GM23338 (cell line): ENCODE measurements at regions not wholly inside any gene's neighbourhood (a gene's known extent, or its start where the extent isn't known, plus 50 kb on each side); places are given as distances from the start of the nearest gene placed in this dataset.

Source experiments
- ATAC-seq: fragments of 200-7000 bp; cut with Tn5 transposase; 3 replicates; pipeline ENCODE4 v1.9.1; 2020
- DNase-seq: peaks from one replicate; pipeline ENCODE4 v3.0.0-alpha.2; 2015; ENCODE audit warnings: low spot score
- H2AFZ ChIP-seq: fragments of 200-600 bp; sonication (generic); 2 replicates; pipeline ENCODE4 v1.8.0; 2016; ENCODE audit warnings: antibody characterized with exemption, mild to moderate bottlenecking, moderate library complexity
- H3F3A ChIP-seq: fragments of 200-600 bp; sonication (generic); replicated peaks from 2 replicates; pipeline ENCODE4 v1.8.0; 2017; ENCODE audit warnings: antibody characterized with exemption, mixed run types, low read depth
- H3K27ac ChIP-seq: fragments of 200-600 bp; sonication (generic); 2 replicates; pipeline ENCODE4 v1.6.1; 2016; ENCODE audit warnings: low read depth
- H3K27me3 ChIP-seq: fragments of 200-600 bp; sonication (generic); 2 replicates; pipeline ENCODE4 v1.8.0; 2016; ENCODE audit warnings: mild to moderate bottlenecking, mixed run types, moderate library complexity; ENCODE audit not compliant: insufficient read depth
- H3K36me3 ChIP-seq: fragments of 200-600 bp; sonication (generic); 2 replicates; pipeline ENCODE4 v1.8.0; 2016; ENCODE audit warnings: mild to moderate bottlenecking; ENCODE audit not compliant: insufficient read depth
- H3K4me1 ChIP-seq: fragments of 200-600 bp; sonication (generic); 2 replicates; pipeline ENCODE4 v1.8.0; 2016; ENCODE audit warnings: mild to moderate bottlenecking, moderate library complexity; ENCODE audit not compliant: insufficient read depth
- H3K4me2 ChIP-seq: fragments of 200-600 bp; sonication (generic); 2 replicates; pipeline ENCODE4 v1.7.1; 2017; ENCODE audit warnings: mixed run types
- H3K4me3 ChIP-seq: fragments of 200-600 bp; sonication (generic); 2 replicates; pipeline ENCODE4 v1.6.1; 2016; ENCODE audit warnings: mixed run types
- H3K79me2 ChIP-seq: fragments of 200-600 bp; sonication (generic); replicated peaks from 2 replicates; pipeline ENCODE4 v1.8.0; 2017; ENCODE audit warnings: mild to moderate bottlenecking; ENCODE audit not compliant: insufficient read depth
- H3K9me2 ChIP-seq: fragments of 200-600 bp; sonication (generic); 2 replicates; pipeline ENCODE4 v1.8.0; 2017; ENCODE audit not compliant: insufficient read depth
- H4K20me1 ChIP-seq: fragments of 200-600 bp; sonication (generic); replicated peaks from 2 replicates; pipeline ENCODE4 v1.8.0; 2017; ENCODE audit warnings: mild to moderate bottlenecking; ENCODE audit not compliant: insufficient read depth
- H3K27ac Mint-ChIP-seq: 2 replicates; pipeline ENCODE4 v1.8.0; 2020; ENCODE audit warnings: inconsistent platforms, mild to moderate bottlenecking, moderate library complexity, mixed read lengths
- H3K27me3 Mint-ChIP-seq: 3 replicates; pipeline ENCODE4 v1.8.0; 2022; ENCODE audit warnings: low read depth, mild to moderate bottlenecking, moderate library complexity, mixed read lengths, inconsistent platforms; ENCODE audit not compliant: insufficient read depth, poor library complexity
- H3K36me3 Mint-ChIP-seq: 3 replicates; pipeline ENCODE4 v1.8.0; 2021; ENCODE audit warnings: low read depth, mild to moderate bottlenecking, inconsistent platforms, moderate library complexity, mixed read lengths
- H3K4me1 Mint-ChIP-seq: 3 replicates; pipeline ENCODE4 v1.8.0; 2020; ENCODE audit warnings: mild to moderate bottlenecking, inconsistent platforms, mixed read lengths
- H3K4me3 Mint-ChIP-seq: 3 replicates; pipeline ENCODE4 v1.8.0; 2021; ENCODE audit warnings: moderate library complexity, mild to moderate bottlenecking, inconsistent platforms, mixed read lengths
- H3K9me3 Mint-ChIP-seq: 3 replicates; pipeline ENCODE4 v1.8.0; 2020; ENCODE audit warnings: moderate library complexity, mild to moderate bottlenecking, inconsistent platforms, mixed read lengths
- CREB1 ChIP-seq: fragments of 250-450 bp; sonication (Bioruptor Pico); IDR thresholded peaks from 2 replicates; pipeline ENCODE4 v1.5.0; 2020; ENCODE audit warnings: low read depth, mild to moderate bottlenecking, moderate library complexity
- CTCF ChIP-seq, 2 experiments: fragments of 200-600 bp in 1 of 2; sonication (generic) in 1 of 2; conservative IDR thresholded peaks; 2 replicates each; pipeline versions ENCODE4 v1.5.1 to v1.6.1; 2016 to 2017; ENCODE audit warnings: antibody characterized with exemption in 2 of 2, low read depth in 2 of 2, mild to moderate bottlenecking in 2 of 2, moderate library complexity in 1 of 2
- EZH2 ChIP-seq: fragments of 200-600 bp; sonication (generic); IDR thresholded peaks from one replicate; pipeline ENCODE4 v1.8.0; 2017; ENCODE audit warnings: antibody characterized with exemption, mild to moderate bottlenecking, low read depth; ENCODE audit not compliant: unreplicated experiment
- EZH2phosphoT487 ChIP-seq: fragments of 200-600 bp; sonication (generic); IDR thresholded peaks from one replicate; pipeline ENCODE4 v1.8.1; 2018; ENCODE audit warnings: antibody characterized with exemption; ENCODE audit not compliant: unreplicated experiment
- JUNB ChIP-seq: IDR thresholded peaks from one replicate; pipeline ENCODE4 v1.6.1; 2016; ENCODE audit warnings: antibody characterized with exemption; ENCODE audit not compliant: unreplicated experiment
- NANOG ChIP-seq: IDR thresholded peaks from 2 replicates; pipeline ENCODE4 v1.6.1; 2016; ENCODE audit warnings: antibody characterized with exemption, borderline replicate concordance
- POLR2AphosphoS5 ChIP-seq: IDR thresholded peaks from 2 replicates; pipeline ENCODE4 v1.6.1; 2016; ENCODE audit warnings: antibody characterized with exemption, low read depth
- REST ChIP-seq: IDR thresholded peaks from one replicate; pipeline ENCODE4 v1.6.1; 2018; ENCODE audit warnings: antibody characterized with exemption; ENCODE audit not compliant: unreplicated experiment
- STAT1 ChIP-seq: IDR thresholded peaks from one replicate; pipeline ENCODE4 v1.6.1; 2016; ENCODE audit warnings: antibody characterized with exemption; ENCODE audit not compliant: unreplicated experiment
- ZNF114 ChIP-seq: fragments of 250-450 bp; sonication (Bioruptor Pico); IDR thresholded peaks from 2 replicates; pipeline ENCODE4 v1.5.0; 2020; ENCODE audit warnings: mild to moderate bottlenecking, moderate library complexity
- ZNF331 ChIP-seq: fragments of 250-450 bp; sonication (Bioruptor Pico); IDR thresholded peaks from 2 replicates; pipeline ENCODE4 v1.5.0; 2020; ENCODE audit warnings: low read depth, mild to moderate bottlenecking, moderate library complexity
- ZNF462 ChIP-seq: fragments of 250-450 bp; sonication (Bioruptor Pico); IDR thresholded peaks from 2 replicates; pipeline ENCODE4 v1.5.0; 2020; ENCODE audit warnings: mild to moderate bottlenecking, moderate library complexity
- TF ChIP-seq, protein P1 (sequence below): IDR thresholded peaks from 2 replicates; pipeline ENCODE4 v1.6.1; 2016; ENCODE audit warnings: antibody characterized with exemption

DNA sequence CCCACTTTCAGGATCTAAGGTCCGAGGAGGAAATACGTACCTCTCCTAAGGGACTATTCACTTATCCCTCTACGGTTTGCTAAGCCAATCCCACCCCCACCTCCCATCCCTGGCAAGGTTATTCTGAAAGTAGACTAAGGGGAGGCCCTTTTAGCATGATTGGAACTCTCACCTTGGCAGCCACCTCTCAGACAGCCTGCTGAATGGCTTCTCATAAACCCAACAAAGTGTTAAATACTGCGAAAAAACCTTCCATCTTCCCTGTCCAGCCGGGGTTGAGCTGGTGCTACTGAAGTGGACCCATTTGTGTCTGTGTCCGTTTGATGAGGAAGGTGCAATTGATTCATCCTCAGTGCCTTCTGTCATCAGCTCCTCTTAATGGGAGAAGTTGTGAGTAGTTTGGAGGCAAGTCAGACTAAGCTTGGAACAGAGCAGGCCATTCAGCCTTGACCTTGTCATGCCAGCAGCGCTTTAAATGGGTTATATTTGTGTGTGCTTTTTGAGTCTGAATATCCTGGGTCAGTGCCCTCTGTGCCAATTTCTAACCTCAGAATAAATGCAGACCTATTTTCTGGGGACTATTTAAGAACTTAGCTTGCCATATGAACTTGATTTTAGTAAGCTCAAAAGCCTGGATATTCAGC is 476.3 kb upstream of the ZNF608 start:
- DNase-seq (no peak), ATAC-seq (no peak)
- no peaks in the 10 kb centered on the region for H3K27me3 ChIP-seq
- TF ChIP-seq JUNB (no peak), REST (no peak), ZNF331 (no peak), EZH2phosphoT487 (no peak), ZNF462 (CRISPR knock-in tag) (no peak), NANOG (no peak), EZH2 (no peak), STAT1 (no peak), ZNF114 (CRISPR knock-in tag) (no peak), CTCF (conservative IDR thresholded peaks at IDR 0.05; ENCODE audit: low read depth in 2 of 2) (no peak), POLR2AphosphoS5 (no peak), CREB1 (no peak)
- TF ChIP-seq, protein P1, sequence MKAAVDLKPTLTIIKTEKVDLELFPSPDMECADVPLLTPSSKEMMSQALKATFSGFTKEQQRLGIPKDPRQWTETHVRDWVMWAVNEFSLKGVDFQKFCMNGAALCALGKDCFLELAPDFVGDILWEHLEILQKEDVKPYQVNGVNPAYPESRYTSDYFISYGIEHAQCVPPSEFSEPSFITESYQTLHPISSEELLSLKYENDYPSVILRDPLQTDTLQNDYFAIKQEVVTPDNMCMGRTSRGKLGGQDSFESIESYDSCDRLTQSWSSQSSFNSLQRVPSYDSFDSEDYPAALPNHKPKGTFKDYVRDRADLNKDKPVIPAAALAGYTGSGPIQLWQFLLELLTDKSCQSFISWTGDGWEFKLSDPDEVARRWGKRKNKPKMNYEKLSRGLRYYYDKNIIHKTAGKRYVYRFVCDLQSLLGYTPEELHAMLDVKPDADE: no peak
- H3K36me3 Mint-ChIP-seq: no peaks in the 10 kb centered on the region; the same call in 2 of the 3 replicates
- no peak overlapping the region for H3K4me2 ChIP-seq
- peaks cover 7% of the 10 kb centered on the region for H3K27me3 Mint-ChIP-seq
- peaks cover 3% of the 10 kb centered on the region; the same call in 1 of the 2 replicates for H3K9me2 ChIP-seq
- H3K79me2 ChIP-seq: no peaks in the 10 kb centered on the region
- H3F3A ChIP-seq: no peaks in the 10 kb centered on the region
- H3K4me1 ChIP-seq: no peaks in the 10 kb centered on the region
- H3K27ac ChIP-seq: no peak overlapping the region
- H3K36me3 ChIP-seq: no peaks in the 10 kb centered on the region
- no peak overlapping the region; the same call in 1 of the 2 replicates for H2AFZ ChIP-seq
- no peaks in the 10 kb centered on the region; the same call in 2 of the 3 replicates for H3K4me1 Mint-ChIP-seq
- no peak overlapping the region for H3K4me3 ChIP-seq
- no peaks in the 10 kb centered on the region for H4K20me1 ChIP-seq
- H3K4me3 Mint-ChIP-seq: no peak overlapping the region
- no peaks in the 10 kb centered on the region for H3K9me3 Mint-ChIP-seq
- no peak overlapping the region for H3K27ac Mint-ChIP-seq
